Right ventricle myocardium inferior (tissue), 1 donor: ENCODE measurements at regions not wholly inside any gene's neighbourhood (a gene's known extent, or its start where the extent isn't known, plus 50 kb on each side); places are given as distances from the start of the nearest gene placed in this dataset.
"Not testable (repeated sequence)": the region's sequence is repeated elsewhere in the genome, so short reads cannot be mapped to it uniquely, and the experiment has no call there.

Experiments used
- ATAC-seq: fragments of 200-7000 bp; cut with Tn5 transposase; one replicate; pipeline ENCODE4 v1.9.1; 2020; ENCODE audit warnings: mild to moderate bottlenecking, moderate library complexity
- DNase-seq: peaks from one replicate; pipeline ENCODE4 v3.0.0; 2021; ENCODE audit errors: missing footprints
- intact Hi-C: fragments of 100-400 bp; cut with DNase I; formaldehyde crosslinking; loops from one replicate; pipeline ENCODE4 v1.11.0; 2022
- donor health status: DM: no; HTN: yes; CAD: no; lungs with severe emphysema.

DNA sequence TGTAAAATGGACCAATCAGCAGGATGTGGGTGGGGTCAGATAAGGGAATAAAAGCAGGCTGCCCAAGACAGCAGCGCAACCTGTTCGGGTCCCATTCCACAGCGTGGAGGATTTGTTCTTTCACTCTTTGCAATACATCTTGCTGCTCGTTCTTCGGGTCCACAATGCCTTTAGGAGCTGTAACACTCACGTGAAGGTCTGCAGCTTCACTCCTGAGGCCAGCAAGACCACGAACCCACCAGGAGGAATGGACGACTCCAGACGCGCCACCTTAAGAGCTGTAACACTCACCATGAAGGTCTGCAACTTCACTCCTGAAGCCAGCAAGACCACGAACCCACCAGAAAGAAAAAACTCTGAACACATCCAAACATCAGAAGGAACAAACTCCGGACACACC is 71.5 kb upstream of the PPP2R5C start:
- intact Hi-C loops, DNase-seq, ATAC-seq: not testable (repeated sequence)

DNA sequence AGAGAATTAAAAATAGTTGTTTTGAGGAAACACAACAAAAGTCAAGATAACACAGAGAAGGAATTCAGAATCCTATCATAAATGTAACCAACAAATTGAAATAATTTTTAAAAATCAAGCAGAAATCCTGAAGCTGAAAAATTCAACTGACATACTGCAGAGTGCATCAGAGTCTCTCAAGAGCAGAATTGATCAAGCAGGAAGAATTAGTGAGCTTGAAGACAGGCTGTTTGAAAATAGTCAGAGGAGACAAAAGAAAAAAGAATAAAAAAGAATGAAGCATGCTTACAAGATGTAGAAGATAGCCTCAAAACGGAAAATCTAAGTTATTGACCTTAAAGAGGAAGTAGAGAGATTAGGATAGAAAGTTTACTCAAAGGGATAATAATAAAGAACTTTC is 65.8 kb upstream of the PPP2R5C start:
- DNase-seq (no peak), ATAC-seq (no peak)
- intact Hi-C loops, result no loop called here

DNA sequence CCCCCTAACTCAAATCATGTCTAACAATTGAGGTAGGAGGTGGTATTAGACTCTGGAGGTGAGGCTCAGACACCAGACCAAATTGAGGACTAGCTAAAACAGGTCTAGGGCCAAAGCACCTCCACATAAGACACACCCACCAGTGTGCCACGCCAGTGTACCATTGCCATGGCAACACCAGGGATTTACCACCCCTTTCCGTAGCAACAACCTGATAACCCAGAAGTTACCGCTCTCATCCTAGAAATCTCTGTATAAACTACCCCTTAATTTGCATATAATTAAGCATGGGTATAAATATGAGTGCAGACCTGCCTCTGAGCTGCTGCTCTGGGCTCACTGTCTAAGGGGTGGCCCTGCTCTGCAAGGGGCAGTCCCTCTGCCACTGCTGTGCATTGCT is 57.4 kb upstream of the PPP2R5C start:
- intact Hi-C loops, result loop anchor here (10.0 kb wide), 1 partner anchor 611 kb away; the partner anchor contains the start of gene ZNF839
- no peak for ATAC-seq
- no peak for DNase-seq

DNA sequence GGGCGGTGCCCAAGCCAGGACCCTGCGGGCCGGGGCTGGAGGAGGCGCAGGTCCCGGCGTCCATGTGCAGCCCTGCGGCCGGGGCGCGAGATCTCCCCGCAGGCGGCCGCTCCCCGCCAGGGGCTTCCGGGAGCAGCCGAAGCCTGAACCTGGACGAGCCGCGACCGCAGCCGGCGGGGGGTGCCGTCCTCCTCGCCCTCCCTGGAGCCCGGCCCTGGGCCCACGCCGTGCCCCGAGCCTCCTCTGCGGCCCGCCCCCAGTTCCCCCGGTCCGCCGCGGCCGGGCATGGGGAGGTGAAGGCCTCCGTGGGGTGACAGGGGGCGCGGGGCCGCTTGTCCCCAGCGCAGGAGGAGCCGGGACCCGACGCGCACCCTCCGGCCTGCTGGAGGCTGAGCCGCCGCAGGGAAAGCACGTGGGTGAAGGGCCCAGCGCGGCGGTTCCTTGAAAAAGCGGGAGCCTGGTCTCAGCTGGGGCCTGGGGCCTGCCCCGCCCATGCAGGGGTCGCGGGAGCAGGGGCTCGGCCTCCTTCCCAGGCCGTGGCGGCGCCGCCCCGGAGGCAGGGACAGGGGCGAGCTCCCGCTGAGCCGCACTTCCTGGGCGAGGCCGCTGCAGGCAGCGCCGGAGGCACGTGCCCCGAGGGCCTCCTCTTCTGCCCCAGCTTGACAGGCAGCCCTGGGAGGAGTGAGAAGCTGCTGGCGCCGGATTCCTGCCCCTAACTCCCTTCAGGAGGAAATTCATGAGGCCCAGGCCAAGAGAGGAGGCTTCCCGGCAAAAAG is 55.6 kb upstream of the PPP2R5C start:
- peak; percentile 84 for ATAC-seq
- intact Hi-C loops, result loop anchor here (2.0 to 10.0 kb wide), 6 partner anchors 55 to 609 kb away; partner anchors contain the start of genes DYNC1H1, PPP2R5C and ZNF839
- peak; percentile 85 for DNase-seq

DNA sequence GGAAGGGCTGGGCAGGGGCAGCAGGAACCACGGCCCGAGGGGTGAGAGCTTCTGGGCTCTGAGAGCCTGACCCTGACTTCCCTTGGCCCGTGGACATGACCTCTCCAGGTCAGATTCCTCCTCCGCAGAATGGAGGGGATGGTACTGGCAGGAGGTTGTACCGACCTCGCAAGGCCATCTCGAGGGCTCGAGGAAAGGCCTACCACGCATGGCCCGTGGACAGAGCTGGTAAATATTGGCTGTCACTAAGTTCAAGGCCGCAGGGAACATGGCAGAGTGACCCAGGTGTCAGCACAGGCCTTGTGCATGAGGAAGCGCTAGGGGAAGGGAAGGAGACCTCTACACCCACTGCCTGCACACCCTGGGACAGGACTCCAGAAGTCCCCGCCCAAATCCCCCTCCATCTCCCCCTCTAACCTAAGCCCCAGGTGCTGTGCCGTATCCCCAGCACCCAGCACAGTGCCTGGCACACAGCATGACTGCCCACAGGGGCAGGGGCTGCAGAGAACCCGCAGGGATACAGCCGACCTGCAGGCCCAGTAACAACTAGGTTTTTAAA is 54.9 kb upstream of the PPP2R5C start:
- intact Hi-C loops, result loop anchor here (2.0 to 10.0 kb wide), 6 partner anchors 54 to 608 kb away; partner anchors contain the start of genes DYNC1H1, PPP2R5C and ZNF839
- DNase-seq (no peak), ATAC-seq (peak; percentile 3)

DNA sequence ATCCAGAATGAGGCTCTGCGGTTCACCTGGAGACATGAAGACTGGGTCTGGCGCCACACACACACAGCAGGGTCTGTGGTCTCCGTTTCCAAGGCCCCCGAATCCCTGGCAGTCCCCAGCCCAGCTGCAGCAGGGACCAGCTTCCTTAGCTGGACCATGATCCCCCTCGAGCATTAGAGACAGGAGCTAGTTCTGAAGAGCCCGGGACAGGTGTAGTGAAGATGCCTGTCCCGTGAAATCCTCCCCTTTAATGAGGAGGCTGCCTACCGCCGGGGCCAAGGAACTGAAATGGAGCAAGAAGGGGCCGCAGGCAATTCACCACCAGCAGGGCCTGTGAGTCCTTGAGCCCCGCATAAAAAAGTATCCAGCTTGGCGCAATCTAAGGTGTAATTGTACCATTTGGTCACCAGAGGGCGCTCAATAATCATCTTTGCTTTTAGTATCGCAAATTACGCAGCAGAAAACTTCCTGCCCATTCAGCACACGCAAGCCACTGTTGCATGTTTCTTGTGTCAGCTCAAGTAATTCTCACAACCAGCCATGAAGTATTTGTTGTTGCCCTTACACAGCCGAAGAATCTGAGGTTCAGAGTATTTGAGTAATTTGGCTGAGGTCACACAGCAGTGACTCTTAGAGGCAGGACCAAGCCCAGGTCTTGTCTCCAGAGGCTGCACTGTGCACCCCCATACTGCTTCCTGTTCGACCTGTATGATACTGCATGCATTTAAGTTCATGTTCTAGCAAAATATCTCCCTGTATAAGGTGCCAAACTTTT is 54.3 kb upstream of the PPP2R5C start:
- peak; percentile 66 for ATAC-seq
- intact Hi-C loops, result loop anchor here (2.0 to 10.0 kb wide), 6 partner anchors 54 to 608 kb away; partner anchors contain the start of genes DYNC1H1, PPP2R5C and ZNF839
- no peak for DNase-seq

DNA sequence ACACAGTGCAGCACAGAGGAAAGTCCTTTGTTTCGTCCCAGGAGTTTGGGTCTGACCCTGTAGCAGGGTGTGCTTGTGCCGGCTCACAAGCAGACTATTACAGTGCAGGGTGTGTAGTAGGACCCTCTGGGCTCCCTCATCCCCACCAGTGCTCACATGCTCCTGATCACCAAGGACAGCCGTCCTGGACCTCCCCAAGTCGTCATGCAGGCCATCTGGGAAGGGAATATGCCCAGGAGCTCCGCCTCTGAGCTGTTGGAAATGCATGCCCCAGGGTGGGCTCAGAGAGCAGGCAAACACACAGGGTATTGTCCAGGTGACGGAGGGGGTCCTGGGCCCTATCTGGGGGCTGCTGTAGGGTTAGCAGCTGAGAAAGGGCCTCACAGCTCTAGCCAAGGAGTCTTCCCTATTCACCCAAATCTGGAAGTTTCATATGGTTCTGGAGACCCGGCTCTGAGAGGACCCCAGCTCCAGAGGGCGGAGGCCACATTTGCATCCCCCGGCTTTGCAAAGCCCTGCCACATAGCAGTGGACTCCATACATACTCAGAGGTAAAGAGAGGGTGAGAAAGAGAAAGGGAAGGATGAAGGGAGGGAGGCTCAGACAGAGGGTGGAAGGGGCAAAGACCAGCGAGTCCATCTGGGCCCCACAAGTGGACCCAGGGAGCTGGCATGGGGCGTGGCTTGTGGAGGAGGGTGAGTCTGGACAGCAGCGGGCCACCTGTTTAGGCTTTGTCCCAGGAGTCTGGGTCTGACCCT is 53.5 kb upstream of the PPP2R5C start:
- ATAC-seq (no peak), DNase-seq (no peak)
- intact Hi-C loops, result loop anchor here (2.0 to 10.0 kb wide), 6 partner anchors 53 to 607 kb away; partner anchors contain the start of genes DYNC1H1, PPP2R5C and ZNF839

DNA sequence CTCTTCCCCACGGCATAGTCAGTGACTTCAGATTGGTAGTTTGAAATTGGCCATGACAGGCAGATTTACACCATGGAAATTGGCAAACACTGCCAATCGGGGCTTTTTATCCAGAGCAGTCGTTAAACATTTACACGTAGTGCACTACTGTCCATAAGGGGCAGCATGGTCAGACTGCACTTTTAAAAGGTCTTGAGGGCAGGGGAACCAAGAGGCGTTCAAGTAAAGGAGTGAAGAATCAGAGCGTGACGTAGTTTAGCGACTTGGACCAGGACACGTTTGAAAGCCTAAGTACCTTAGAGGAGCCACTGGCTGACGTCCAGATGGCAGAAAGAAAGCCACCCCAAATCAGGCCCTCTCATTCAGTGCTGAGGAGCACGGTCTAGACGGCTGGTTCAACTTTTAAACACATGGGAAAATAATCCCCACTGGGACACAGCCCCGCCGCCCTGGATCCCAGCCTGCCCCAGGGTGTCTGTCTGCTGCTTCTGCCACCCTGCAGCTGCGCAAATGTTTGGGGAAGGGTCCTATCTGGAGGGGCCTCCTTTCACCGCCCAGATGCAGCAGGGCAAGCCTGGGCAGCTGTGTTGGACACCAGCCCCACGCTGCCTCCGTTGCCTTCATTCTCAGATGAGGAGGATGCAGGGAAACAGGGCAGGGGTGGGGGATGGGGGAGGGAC is 52.5 kb upstream of the PPP2R5C start:
- no peak for ATAC-seq

DNA sequence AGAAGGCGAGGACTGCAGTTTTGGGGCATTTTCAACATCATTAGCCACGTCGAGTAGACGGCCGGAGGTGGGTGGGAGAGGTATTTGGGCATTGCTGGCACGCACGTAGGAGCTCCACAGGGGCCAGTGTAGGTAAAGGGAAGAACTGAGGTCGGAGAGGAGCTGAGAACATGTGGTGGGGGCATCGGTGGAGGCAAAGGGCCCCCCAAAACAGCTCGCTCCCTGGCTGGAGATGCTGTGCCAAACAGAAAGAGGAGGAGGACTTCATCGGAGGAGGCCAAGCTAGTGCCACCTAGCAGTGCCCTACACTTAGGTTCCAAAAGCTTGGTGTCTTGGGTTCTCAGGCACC is 52.0 kb upstream of the PPP2R5C start:
- DNase-seq (no peak), ATAC-seq (no peak)
- intact Hi-C loops, result loop anchor here (5.0 to 10.0 kb wide), 4 partner anchors 238 to 605 kb away; partner anchors contain the start of genes DYNC1H1 and ZNF839

More for the DNA sequence above, 52.5 kb upstream of the PPP2R5C start:
- no peak for DNase-seq
- intact Hi-C loops, result loop anchor here (5.0 to 10.0 kb wide), 4 partner anchors 238 to 606 kb away; partner anchors contain the start of genes DYNC1H1 and ZNF839

DNA sequence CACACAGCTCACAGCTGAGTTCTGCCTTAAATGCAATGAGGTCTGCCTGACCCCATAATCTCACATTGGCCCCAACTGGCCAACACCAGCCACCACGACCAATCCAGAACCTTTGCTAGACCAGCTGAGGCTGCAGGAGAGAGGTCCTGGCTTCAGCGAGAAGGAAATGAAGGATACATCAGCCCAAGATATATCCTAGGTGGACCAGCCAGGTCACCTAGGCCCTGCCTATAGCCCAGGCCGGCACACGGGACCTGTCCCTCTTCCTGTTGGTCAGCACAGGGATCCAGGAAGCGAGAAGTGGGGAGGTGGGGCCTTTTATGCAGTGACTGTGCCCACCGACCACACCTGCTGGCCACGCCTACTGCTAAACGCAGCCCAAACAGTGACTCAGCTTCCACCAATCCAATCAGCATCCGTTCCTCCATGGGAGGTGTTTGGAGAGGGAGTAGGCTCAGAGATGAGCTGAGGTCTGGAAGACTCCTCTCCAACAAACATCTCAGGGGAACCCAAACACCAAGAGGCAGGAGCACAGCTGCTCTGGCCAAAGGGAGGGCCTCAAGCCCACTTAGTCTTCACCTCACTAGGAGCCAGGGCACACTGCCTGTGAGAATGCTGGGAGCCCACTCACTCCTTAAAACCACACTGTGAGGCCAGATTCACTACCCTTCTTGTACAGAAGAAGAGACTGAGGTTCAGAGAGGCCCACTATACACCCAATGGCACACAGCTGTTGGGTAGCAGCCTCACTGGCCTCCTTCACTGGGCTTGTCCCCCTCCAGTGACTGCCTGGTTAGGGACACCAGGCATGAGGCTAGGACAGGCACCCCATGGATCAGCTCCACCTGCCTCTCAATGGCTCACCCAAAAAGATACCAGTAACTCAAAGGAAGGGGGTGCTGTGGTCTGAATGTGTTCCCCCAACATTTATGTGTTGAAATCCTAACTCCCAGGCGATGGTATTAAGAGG is 51.3 kb upstream of the PPP2R5C start:
- ATAC-seq (no peak), DNase-seq (no peak)
- intact Hi-C loops, result loop anchor here (5.0 to 10.0 kb wide), 4 partner anchors 237 to 605 kb away; partner anchors contain the start of genes DYNC1H1 and ZNF839

DNA sequence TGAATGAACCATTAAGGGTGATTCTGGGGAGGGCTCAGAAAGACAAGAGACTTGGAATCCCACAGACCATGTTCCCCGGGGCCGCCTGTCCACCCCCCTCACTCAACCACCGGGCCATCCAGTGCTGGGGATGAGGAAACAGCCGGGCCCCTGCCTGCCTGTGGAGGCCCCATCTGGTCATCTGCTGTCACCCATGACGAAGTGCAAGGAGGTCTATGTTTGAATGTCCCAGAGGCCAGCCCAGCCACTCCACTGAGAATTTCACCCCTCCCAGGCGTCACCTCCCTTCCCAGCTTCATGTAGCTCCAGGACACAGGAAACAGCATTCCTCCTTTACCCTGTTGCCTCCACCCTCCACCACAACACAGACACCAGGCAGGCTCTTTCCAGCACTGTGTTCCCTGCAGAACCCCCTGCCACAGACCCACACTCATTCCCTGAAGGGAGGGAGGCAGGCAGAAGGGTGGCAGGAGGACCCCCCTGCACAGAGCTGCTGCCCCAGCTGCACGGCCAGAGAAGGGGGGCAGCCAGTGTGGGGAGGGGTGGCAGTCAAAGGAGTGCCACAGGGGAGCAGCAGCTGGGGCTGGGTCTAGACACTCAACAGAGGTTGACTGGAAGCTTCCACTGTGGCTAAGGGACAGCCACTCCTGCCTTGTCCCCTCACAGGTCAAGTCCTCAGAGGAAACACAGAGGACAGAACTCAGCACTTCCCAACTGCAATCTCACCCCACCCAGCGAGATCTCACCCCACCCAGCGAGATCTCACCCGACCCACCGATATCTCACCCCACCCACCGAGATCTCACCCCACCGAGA is 50.3 kb upstream of the PPP2R5C start:
- DNase-seq, result no peak
- intact Hi-C loops, result no loop called here
- ATAC-seq, result no peak
